ENCODE measurements at regions not wholly inside any gene's neighbourhood (a gene's known extent, or its start where the extent isn't known, plus 50 kb on each side); places are given as distances from the start of the nearest gene placed in this dataset.

GRCh38 chr13:89363144-89363543 lies 1692.0 kb downstream of the SLITRK5 start:
- no peak for TF ChIP-seq CTCF (IDR thresholded peaks at IDR 0.05)
- no peak for TF ChIP-seq EZH2 (IDR thresholded peaks at IDR 0.05)
- no peak for TF ChIP-seq EZH2phosphoT487 (IDR thresholded peaks at IDR 0.05)

All from neural progenitor cell (in vitro differentiated cells).